ENCODE measurements at regions not wholly inside any gene's neighbourhood (a gene's known extent, or its start where the extent isn't known, plus 50 kb on each side); places are given as distances from the start of the nearest gene placed in this dataset.

DNA sequence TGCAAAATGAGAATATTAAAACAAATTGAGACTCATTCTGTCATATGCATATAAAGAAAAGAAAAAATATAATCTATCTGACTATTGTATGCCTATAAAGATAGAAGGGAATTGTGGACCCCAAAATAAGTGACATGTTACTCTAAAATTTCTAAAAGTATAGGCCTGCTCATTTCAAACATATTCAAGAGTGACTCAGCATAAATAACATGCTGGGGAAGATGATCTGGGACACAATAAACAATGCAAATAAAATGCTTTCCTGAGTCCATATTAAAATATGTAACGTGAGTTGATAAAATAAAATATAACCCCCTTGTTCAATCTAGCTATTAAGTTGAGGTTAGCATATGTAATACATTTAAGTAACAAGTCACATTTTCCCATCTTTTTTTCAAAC, 882.0 kb upstream of the EDIL3 start:
- TF ChIP-seq CTCF (conservative IDR thresholded peaks at IDR 0.05) (no peak), EZH2 (IDR thresholded peaks at IDR 0.05; ENCODE audit: low read depth) (no peak)
